Calu3 (cell line): ENCODE measurements at regions not wholly inside any gene's neighbourhood (a gene's known extent, or its start where the extent isn't known, plus 50 kb on each side); places are given as distances from the start of the nearest gene placed in this dataset.

Experiments used
- BruUV-seq: library from RNA; stranded (reverse); fragments of 400-500 nt; replicated peaks from 2 replicates; lab custom pipeline; 2021; lab: Mats Ljungman, UMichigan
- CTCF ChIA-PET: fragments of 300-600 bp; sonication (Branson Sonifier 250); formaldehyde crosslinking; loops from one replicate; lab custom pipeline; 2022; ENCODE audit warnings: antibody characterized with exemption; lab: Charles Lee
- DNase-seq: peaks from one replicate; pipeline ENCODE4 v3.0.0; 2022
- H3K27ac Mint-ChIP-seq: one replicate; pipeline ENCODE4 v1.8.0; 2022; ENCODE audit warnings: mixed read lengths; ENCODE audit not compliant: unreplicated experiment
- H3K27me3 Mint-ChIP-seq: one replicate; pipeline ENCODE4 v1.8.0; 2022; ENCODE audit warnings: mixed read lengths; ENCODE audit not compliant: unreplicated experiment
- H3K36me3 Mint-ChIP-seq: one replicate; pipeline ENCODE4 v1.8.0; 2022; ENCODE audit warnings: mild to moderate bottlenecking, moderate library complexity, mixed read lengths; ENCODE audit not compliant: insufficient read depth, unreplicated experiment
- H3K4me1 Mint-ChIP-seq: one replicate; pipeline ENCODE4 v1.8.0; 2022; ENCODE audit warnings: mild to moderate bottlenecking, low read depth, mixed read lengths; ENCODE audit not compliant: unreplicated experiment
- H3K4me3 Mint-ChIP-seq: one replicate; pipeline ENCODE4 v1.8.0; 2022; ENCODE audit warnings: mild to moderate bottlenecking, low read depth, moderate library complexity, mixed read lengths; ENCODE audit not compliant: unreplicated experiment
- H3K9me3 Mint-ChIP-seq: one replicate; pipeline ENCODE4 v1.8.0; 2022; ENCODE audit warnings: low read depth, mixed read lengths; ENCODE audit not compliant: unreplicated experiment
- CTCF ChIP-seq: fragments of 200-600 bp; IDR thresholded peaks from one replicate; pipeline ENCODE4 v1.8.0; 2022; ENCODE audit warnings: antibody characterized with exemption; ENCODE audit not compliant: unreplicated experiment
- intact Hi-C: fragments of 100-400 bp; cut with micrococcal nuclease; formaldehyde crosslinking; loops from one replicate; pipeline ENCODE4 v1.10.0; 2022; ENCODE audit not compliant: unreplicated experiment

DNA sequence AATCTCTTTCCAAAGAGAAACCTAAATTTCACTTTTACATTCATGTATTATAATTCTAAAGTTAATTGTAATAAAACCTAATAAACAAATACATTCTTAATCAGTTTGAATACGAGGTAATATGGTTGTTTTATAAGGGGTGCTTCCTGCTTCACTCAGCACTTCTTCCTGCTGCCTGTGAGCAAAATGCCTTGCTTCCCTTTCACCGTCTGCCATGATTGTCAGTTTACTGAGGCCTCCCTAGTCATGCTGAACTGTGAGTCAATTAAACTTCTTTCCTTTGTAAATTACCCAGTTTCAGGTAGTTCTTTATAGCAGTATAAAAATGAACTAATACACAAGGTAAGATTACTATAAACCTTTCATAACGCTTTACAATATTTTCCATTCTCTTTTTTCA, 491.1 kb upstream of the LRRC7 start:
- TF ChIP-seq CTCF: no peak
- BruUV-seq: no TSS peak
- intact Hi-C loops: no loop called here
- CTCF ChIA-PET: no interaction called here
- DNase-seq: no peak
- H3K27ac Mint-ChIP-seq: no peak overlapping the region
- H3K27me3 Mint-ChIP-seq: no peaks in the 10 kb centered on the region
- H3K4me1 Mint-ChIP-seq: no peaks in the 10 kb centered on the region
- no peaks in the 10 kb centered on the region for H3K36me3 Mint-ChIP-seq
- no peak overlapping the region for H3K4me3 Mint-ChIP-seq
- peaks cover 23% of the 10 kb centered on the region for H3K9me3 Mint-ChIP-seq

- DNase-seq: no peak
- BruUV-seq: no TSS peak
- Mint-ChIP-seq H3K27me3 (no peaks in the 10 kb centered on the region), H3K4me1 (no peaks in the 10 kb centered on the region), H3K27ac (no peak overlapping the region), H3K4me3 (no peak overlapping the region), H3K36me3 (no peaks in the 10 kb centered on the region), H3K9me3 (peaks cover 22% of the 10 kb centered on the region)
- CTCF ChIA-PET: no interaction called here
- intact Hi-C loops: no loop called here
- no peak for TF ChIP-seq CTCF
These were observed 490.5 kb upstream of the LRRC7 start for GRCh38 chr1:69077198-69077597.

DNA sequence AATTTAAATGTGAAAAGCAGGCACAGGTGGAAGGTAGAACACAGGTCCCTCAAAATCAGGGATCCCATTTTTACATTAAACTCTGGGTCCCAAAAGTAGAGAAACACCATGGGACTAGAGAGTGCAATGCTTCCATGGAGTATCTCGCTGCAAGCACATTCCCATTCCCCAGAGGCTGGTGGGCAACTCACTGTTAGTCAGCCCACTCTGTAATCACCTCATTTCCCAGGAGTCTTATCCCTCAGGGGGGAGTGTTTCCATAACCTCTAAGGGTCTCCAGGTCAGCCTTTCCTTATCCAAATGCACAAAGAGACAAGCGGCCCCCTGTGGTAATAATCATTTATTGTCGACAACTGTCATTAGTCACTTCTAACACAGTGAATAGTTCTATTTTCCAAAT, 490.1 kb upstream of the LRRC7 start:
- no peaks in the 10 kb centered on the region for H3K27me3 Mint-ChIP-seq
- no peak for DNase-seq
- H3K9me3 Mint-ChIP-seq: peaks cover 21% of the 10 kb centered on the region
- H3K4me1 Mint-ChIP-seq: no peaks in the 10 kb centered on the region
- intact Hi-C loops: no loop called here
- H3K36me3 Mint-ChIP-seq: no peaks in the 10 kb centered on the region
- H3K27ac Mint-ChIP-seq: no peak overlapping the region
- no TSS peak for BruUV-seq
- H3K4me3 Mint-ChIP-seq: no peak overlapping the region
- CTCF ChIA-PET: no interaction called here
- no peak for TF ChIP-seq CTCF

- Mint-ChIP-seq H3K4me1 (no peaks in the 10 kb centered on the region), H3K9me3 (peaks cover 16% of the 10 kb centered on the region), H3K27ac (no peak overlapping the region), H3K4me3 (no peak overlapping the region), H3K36me3 (no peaks in the 10 kb centered on the region), H3K27me3 (no peaks in the 10 kb centered on the region)
- CTCF ChIA-PET: no interaction called here
- DNase-seq: no peak
- BruUV-seq: no TSS peak
- TF ChIP-seq CTCF: no peak
- intact Hi-C loops: no loop called here
These were observed 486.1 kb upstream of the LRRC7 start for GRCh38 chr1:69081668-69082067.
